CD4-positive, alpha-beta T cell (primary cell): ENCODE measurements at regions not wholly inside any gene's neighbourhood (a gene's known extent, or its start where the extent isn't known, plus 50 kb on each side); places are given as distances from the start of the nearest gene placed in this dataset.
A peak's percentile ranks its signal among the peaks of the same experiment; 100 is the strongest.

Experiments
- ATAC-seq: fragments of 200-7000 bp; cut with Tn5 transposase; one replicate; pipeline ENCODE4 v1.10.0; 2022; ENCODE audit warnings: mild to moderate bottlenecking; ENCODE audit not compliant: poor library complexity
- CTCF ChIA-PET: fragments of 350-600 bp; sonication (Branson Sonifier 250); formaldehyde crosslinking; loops from one replicate; lab custom pipeline; 2021; ENCODE audit warnings: antibody characterized with exemption, inconsistent platforms; lab: Charles Lee
- POLR2A ChIA-PET: fragments of 350-600 bp; sonication (Branson Sonifier 250); formaldehyde crosslinking; loops from one replicate; lab custom pipeline; 2021; ENCODE audit warnings: antibody characterized with exemption, inconsistent platforms; lab: Charles Lee
- DNase-seq, 14 experiments: peaks; one replicate each; pipeline ENCODE4 v3.0.0-alpha.2; 2013 to 2020; ENCODE audit warnings: mixed read lengths in 2 of 14
- H3K27ac ChIP-seq, 2 donors: one replicate each; pipeline versions ENCODE4 v1.5.1 to v1.7.0; 2013; ENCODE audit warnings: low read length in 2 of 2, low read depth in 1 of 2, mild to moderate bottlenecking in 1 of 2
- H3K27me3 ChIP-seq, 2 experiments: 1 replicate in 1 of 2; 2 replicates in 1 of 2; pipeline versions ENCODE4 v1.6.1 to v1.7.0; 2013; ENCODE audit warnings: low read length in 2 of 2, control low read depth in 1 of 2, mild to moderate bottlenecking in 1 of 2, moderate library complexity in 1 of 2; ENCODE audit not compliant: insufficient read depth in 2 of 2, control insufficient read depth in 1 of 2
- H3K36me3 ChIP-seq: one replicate; pipeline ENCODE4 v1.6.1; 2013; ENCODE audit warnings: low read length, control low read depth; ENCODE audit not compliant: insufficient read depth
- H3K4me1 ChIP-seq: one replicate; pipeline ENCODE4 v1.6.1; 2013; ENCODE audit warnings: low read length, control low read depth; ENCODE audit not compliant: insufficient read depth
- H3K4me3 ChIP-seq: one replicate; pipeline ENCODE4 v1.5.1; 2013; ENCODE audit warnings: mild to moderate bottlenecking, low read length, moderate library complexity
- H3K9me3 ChIP-seq, 2 experiments: 1 replicate in 1 of 2; 2 replicates in 1 of 2; pipeline versions ENCODE4 v1.6.1 to v1.7.0; 2013; ENCODE audit warnings: low read length in 2 of 2, mild to moderate bottlenecking in 2 of 2, control low read depth in 1 of 2, moderate library complexity in 1 of 2; ENCODE audit not compliant: control insufficient read depth in 1 of 2, insufficient read depth in 1 of 2
- H3K27ac Mint-ChIP-seq: one replicate; pipeline ENCODE4 v1.8.0; 2020; ENCODE audit warnings: mixed read lengths
- H3K27me3 Mint-ChIP-seq: one replicate; pipeline ENCODE4 v1.8.0; 2021; ENCODE audit warnings: mixed read lengths
- H3K36me3 Mint-ChIP-seq: one replicate; pipeline ENCODE4 v1.8.0; 2021; ENCODE audit warnings: low read depth, mixed read lengths
- H3K4me1 Mint-ChIP-seq: one replicate; pipeline ENCODE4 v1.8.0; 2021; ENCODE audit warnings: low read depth, mixed read lengths
- H3K4me3 Mint-ChIP-seq: one replicate; pipeline ENCODE4 v1.8.0; 2020; ENCODE audit warnings: mild to moderate bottlenecking, mixed read lengths
- H3K9me3 Mint-ChIP-seq: one replicate; pipeline ENCODE4 v1.8.0; 2020; ENCODE audit warnings: mixed read lengths
- intact Hi-C, 2 experiments: fragments of 100-400 bp; cut with DNase I in 1 of 2; cut with micrococcal nuclease in 1 of 2; formaldehyde crosslinking; loops; one replicate each; pipeline versions ENCODE4 v1.15.1 to v1.9.0; 2023 to 2025; cut with DNase I, micrococcal nuclease
- TF ChIP-seq, protein P1 (sequence below): fragments of 200-600 bp; IDR thresholded peaks from one replicate; pipeline ENCODE4 v1.8.0; 2022; ENCODE audit warnings: antibody characterized with exemption, mild to moderate bottlenecking

DNA sequence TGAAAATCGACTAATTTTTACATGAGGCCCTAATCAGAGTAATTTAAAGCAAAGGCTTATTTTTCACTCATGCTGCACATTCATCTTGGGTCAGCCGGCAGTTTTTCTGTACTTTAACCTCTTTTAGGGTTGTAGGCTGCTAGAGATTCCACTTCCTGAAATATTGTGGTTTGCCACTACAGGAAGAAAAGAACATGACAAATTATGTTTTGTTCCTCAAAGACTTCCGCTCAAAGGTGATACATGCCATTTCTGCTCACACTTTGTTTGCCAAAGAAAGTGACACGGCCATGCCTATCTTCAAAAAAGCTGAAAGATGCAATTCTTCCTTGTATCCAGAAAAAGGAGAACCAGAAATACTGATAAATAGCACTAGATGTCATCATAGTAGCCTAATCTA lies 183.4 kb upstream of the PPFIA2 start:
- Mint-ChIP-seq H3K36me3 (no peaks in the 10 kb centered on the region), H3K9me3 (peaks cover 3% of the 10 kb centered on the region), H3K4me1 (peaks cover 60% of the 10 kb centered on the region), H3K4me3 (peak overlapping the region; percentile 76), H3K27ac (peak overlapping the region; percentile 73), H3K27me3 (no peaks in the 10 kb centered on the region)
- DNase-seq (peak in 4 of 14 experiments; percentile 3 to 74 (median 47)), ATAC-seq (peak; percentile 68)
- TF ChIP-seq, protein P1, sequence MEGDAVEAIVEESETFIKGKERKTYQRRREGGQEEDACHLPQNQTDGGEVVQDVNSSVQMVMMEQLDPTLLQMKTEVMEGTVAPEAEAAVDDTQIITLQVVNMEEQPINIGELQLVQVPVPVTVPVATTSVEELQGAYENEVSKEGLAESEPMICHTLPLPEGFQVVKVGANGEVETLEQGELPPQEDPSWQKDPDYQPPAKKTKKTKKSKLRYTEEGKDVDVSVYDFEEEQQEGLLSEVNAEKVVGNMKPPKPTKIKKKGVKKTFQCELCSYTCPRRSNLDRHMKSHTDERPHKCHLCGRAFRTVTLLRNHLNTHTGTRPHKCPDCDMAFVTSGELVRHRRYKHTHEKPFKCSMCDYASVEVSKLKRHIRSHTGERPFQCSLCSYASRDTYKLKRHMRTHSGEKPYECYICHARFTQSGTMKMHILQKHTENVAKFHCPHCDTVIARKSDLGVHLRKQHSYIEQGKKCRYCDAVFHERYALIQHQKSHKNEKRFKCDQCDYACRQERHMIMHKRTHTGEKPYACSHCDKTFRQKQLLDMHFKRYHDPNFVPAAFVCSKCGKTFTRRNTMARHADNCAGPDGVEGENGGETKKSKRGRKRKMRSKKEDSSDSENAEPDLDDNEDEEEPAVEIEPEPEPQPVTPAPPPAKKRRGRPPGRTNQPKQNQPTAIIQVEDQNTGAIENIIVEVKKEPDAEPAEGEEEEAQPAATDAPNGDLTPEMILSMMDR = no peak
- H3K4me3 ChIP-seq = no peak overlapping the region
- H3K27me3 ChIP-seq = no peaks in the 10 kb centered on the region
- intact Hi-C loops = no loop called here
- ChIA-PET CTCF (no interaction called here), POLR2A (interaction anchor here (0.7 to 1.4 kb wide), 3 partner anchors 166 to 416 kb away, joined by 3 to 6 read pairs (median 3); partner anchors contain the start of genes CCDC59 and METTL25)
- H3K9me3 ChIP-seq = peaks cover 0 to 3% of the 10 kb centered on the region in 2 experiments
- H3K27ac ChIP-seq = peak overlapping the region in 1 of 2 donors; percentile 21
- H3K4me1 ChIP-seq = peaks cover 21% of the 10 kb centered on the region
- H3K36me3 ChIP-seq = no peaks in the 10 kb centered on the region

- Histone ChIP-seq H3K27ac (no peak overlapping the region), H3K36me3 (no peaks in the 10 kb centered on the region), H3K4me3 (no peak overlapping the region), H3K9me3 (no peaks in the 10 kb centered on the region), H3K27me3 (no peaks in the 10 kb centered on the region), H3K4me1 (no peaks in the 10 kb centered on the region)
- H3K27me3 Mint-ChIP-seq = no peaks in the 10 kb centered on the region
- H3K9me3 Mint-ChIP-seq = no peaks in the 10 kb centered on the region
- H3K36me3 Mint-ChIP-seq = no peaks in the 10 kb centered on the region
- ATAC-seq (no peak), DNase-seq (no peak)
- TF ChIP-seq, protein P1 = no peak
- no peak overlapping the region for H3K4me3 Mint-ChIP-seq
- H3K27ac Mint-ChIP-seq = no peak overlapping the region
- ChIA-PET POLR2A (no interaction called here), CTCF (no interaction called here)
- no peaks in the 10 kb centered on the region for H3K4me1 Mint-ChIP-seq
- intact Hi-C loops = no loop called here
Measured at GRCh38 chr12:81930037-81930436, 170.9 kb upstream of the PPFIA2 start.

DNA sequence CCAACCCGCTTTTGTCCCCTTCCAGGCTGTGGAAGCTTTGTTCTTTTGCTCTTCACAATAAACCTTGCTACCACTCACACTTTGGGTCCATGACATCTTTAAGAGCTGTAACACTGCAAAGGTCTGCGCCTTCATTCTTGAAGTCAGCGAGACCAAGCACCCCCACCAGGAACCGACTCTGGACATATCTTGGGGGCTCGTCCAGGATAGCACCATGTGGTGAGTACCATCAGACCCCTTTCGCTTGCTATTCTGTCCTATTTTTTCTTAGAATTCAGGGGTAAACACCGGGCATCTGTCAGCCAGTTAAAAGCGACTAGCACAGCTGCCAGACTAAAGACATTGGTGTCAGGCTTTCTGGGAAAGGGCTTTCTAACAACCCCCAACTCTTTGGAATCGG lies 137.6 kb upstream of the PPFIA2 start:
- no peaks in the 10 kb centered on the region for H3K27me3 Mint-ChIP-seq
- intact Hi-C loops = no loop called here
- Histone ChIP-seq H3K27ac (no peak overlapping the region), H3K9me3 (peaks cover 8 to 20% of the 10 kb centered on the region in 2 experiments), H3K36me3 (no peaks in the 10 kb centered on the region), H3K27me3 (no peaks in the 10 kb centered on the region), H3K4me1 (no peaks in the 10 kb centered on the region), H3K4me3 (no peak overlapping the region)
- CTCF ChIA-PET = no interaction called here
- no peak overlapping the region for H3K27ac Mint-ChIP-seq
- ATAC-seq (no peak), DNase-seq (peak in 2 of 14 experiments; percentile 6)
- TF ChIP-seq, protein P1 = no peak
- H3K4me1 Mint-ChIP-seq = no peaks in the 10 kb centered on the region
- peaks cover 4% of the 10 kb centered on the region for H3K36me3 Mint-ChIP-seq
- H3K4me3 Mint-ChIP-seq = no peak overlapping the region
- POLR2A ChIA-PET = no interaction called here
- peaks cover 17% of the 10 kb centered on the region for H3K9me3 Mint-ChIP-seq
